GM19372 (cell line): ENCODE measurements at regions not wholly inside any gene's neighbourhood (a gene's known extent, or its start where the extent isn't known, plus 50 kb on each side); places are given as distances from the start of the nearest gene placed in this dataset.

Experiments used
- ATAC-seq: cut with Tn5 transposase; IDR thresholded peaks from one replicate; pipeline ENCODE4 v1.9.1; 2021; ENCODE audit warnings: mild to moderate bottlenecking, low read depth, moderate library complexity; ENCODE audit not compliant: unreplicated experiment

GRCh38 chr4:1467581-1468458 is 61.6 kb upstream of the NKX1-1 start:
- ATAC-seq, result no peak

GRCh38 chr4:1466863-1467165 is 60.6 kb upstream of the NKX1-1 start:
- no peak for ATAC-seq

- no peak for ATAC-seq
Measured at GRCh38 chr4:1466034-1466862, 60.0 kb upstream of the NKX1-1 start.

GRCh38 chr4:1465173-1466033 is 59.2 kb upstream of the NKX1-1 start:
- no peak for ATAC-seq

- no peak for ATAC-seq
Measured at GRCh38 chr4:1464581-1465171, 58.4 kb upstream of the NKX1-1 start.

GRCh38 chr4:1463927-1464540 is 57.8 kb upstream of the NKX1-1 start:
- ATAC-seq, result no peak

GRCh38 chr4:1463088-1463926 is 57.1 kb upstream of the NKX1-1 start:
- no peak for ATAC-seq

- ATAC-seq, result no peak
Measured at GRCh38 chr4:1462768-1463075, 56.5 kb upstream of the NKX1-1 start.

GRCh38 chr4:1462009-1462767 is 55.9 kb upstream of the NKX1-1 start:
- no peak for ATAC-seq

GRCh38 chr4:1460967-1461868 is 55.0 kb upstream of the NKX1-1 start:
- ATAC-seq, result no peak

- ATAC-seq, result no peak
Measured at GRCh38 chr4:1459722-1460511, 53.7 kb upstream of the NKX1-1 start.

GRCh38 chr4:1459081-1459721 is 53.0 kb upstream of the NKX1-1 start:
- no peak for ATAC-seq

GRCh38 chr4:1458581-1458980 is 52.3 kb upstream of the NKX1-1 start:
- no peak for ATAC-seq
